GM21737 (cell line): ENCODE measurements at regions not wholly inside any gene's neighbourhood (a gene's known extent, or its start where the extent isn't known, plus 50 kb on each side); places are given as distances from the start of the nearest gene placed in this dataset.
"Not testable (repeated sequence)": the region's sequence is repeated elsewhere in the genome, so short reads cannot be mapped to it uniquely, and the experiment has no call there.

Source experiments
- ATAC-seq: cut with Tn5 transposase; IDR thresholded peaks from one replicate; pipeline ENCODE4 v1.9.1; 2021; ENCODE audit warnings: mild to moderate bottlenecking, moderate library complexity; ENCODE audit not compliant: unreplicated experiment

DNA sequence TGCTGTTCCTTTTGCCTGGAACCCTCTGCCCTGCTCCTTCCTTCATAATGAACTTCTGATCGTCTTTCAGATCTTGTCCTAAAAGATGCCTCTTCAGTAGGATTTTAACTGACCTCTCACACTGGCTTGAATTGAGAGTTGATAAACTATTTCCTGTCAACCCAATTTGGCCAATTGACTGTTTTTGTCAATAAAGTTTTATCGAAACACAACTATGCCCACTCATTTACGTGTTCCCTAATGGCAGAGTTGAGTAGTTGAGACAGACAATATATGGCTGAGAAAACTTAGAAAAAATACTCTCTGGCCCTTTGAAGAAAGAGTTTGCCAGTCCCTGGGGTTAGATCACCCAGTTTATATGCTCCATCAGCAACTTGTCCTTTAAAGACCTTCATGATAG, 171.7 kb upstream of the TBX3 start:
- ATAC-seq: no peak

DNA sequence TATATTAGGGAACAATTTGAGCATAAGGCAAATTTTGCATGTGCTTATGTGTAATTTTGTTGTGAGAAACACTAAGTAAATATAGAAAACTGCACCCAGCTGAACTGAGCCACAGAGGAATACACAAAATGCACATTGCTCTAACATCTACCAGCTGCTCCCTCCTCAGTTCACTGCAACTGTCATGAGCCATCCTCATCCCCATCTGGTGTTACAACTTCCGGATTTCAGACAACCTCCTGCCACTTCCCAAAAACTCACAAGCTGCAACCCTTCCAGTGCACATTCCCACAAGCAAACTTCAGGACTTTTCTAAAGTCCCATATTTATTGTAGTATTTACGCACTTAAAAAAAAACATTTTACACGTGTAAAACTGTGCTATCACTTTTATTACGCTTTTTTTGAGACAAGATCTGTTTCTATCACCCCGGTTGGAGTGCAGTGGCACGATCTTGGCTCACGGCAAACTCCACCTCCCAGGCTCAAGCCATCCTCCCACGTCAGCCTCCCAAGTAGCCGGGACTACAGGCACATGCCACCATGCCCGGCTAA, 169.1 kb upstream of the TBX3 start:
- no peak for ATAC-seq

DNA sequence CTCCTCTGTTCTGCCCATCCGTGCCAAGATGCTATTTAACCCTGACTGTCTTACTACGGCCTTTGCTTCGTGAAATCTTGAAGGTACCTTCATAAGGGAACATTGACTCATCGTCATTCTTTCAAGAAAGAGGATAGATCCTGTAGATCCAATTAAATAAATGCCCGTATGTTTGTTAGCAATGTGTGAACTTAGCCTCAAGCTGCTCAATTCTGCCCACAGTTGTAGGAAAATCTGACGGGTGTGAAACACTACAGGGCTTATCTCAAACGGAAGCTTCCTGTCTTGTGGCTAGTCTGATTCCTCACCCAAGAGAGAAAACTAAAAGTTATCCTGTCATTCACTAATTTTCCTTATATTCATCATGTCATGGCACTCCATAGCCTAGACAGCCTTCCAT, 168.0 kb upstream of the TBX3 start:
- ATAC-seq: no peak

DNA sequence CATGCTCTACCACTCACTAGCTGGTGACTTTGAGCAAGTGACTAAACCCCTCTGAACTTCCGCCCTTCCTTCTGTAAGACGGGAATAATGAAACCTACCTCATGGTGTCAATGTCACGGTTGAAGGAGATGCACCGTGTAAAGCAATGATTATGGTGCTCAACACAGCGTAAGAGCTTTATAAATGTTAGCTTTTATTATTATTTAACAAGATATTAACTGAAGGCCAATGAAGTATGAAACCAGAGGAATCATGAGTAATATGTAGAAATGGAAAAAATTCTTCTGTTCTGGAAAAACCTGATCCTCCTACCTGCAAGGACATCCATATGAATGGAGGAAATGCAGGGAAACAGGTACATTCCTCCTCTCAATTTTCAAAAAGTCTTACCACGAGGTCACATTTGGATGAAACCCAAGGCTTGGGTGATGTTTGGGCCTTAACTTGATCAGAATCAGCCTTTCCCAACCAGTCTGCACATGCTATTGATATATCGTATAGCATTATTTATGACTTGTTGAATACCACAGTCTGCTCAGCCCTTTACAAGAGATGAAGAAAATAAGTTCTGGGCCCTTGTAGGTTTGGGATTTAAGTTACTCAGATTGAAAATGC, 166.8 kb upstream of the TBX3 start:
- ATAC-seq: no peak

- ATAC-seq: no peak
These were observed 164.7 kb upstream of the TBX3 start for GRCh38 chr12:114848666-114849065.

- no peak for ATAC-seq
These were observed 163.6 kb upstream of the TBX3 start for GRCh38 chr12:114847441-114848035.

DNA sequence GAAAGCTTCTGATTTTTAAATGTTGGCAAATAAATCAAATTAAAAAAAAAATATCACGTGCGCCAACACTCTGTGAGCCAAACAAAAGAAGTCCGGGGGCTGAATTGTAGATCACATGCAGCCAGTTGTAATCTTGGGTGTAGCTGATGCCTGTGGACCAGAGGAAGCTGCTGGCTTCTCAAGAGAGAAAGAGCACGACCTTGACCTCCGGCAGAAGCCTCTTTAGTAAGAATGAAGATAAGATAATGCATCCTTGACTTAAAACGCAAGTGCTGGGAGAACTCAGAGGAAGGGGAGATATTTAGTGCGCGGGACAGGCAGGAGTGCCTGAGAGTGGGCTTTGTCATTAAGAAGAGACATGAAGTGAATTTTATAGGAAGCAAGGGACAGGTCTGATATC, 162.8 kb upstream of the TBX3 start:
- ATAC-seq: no peak

DNA sequence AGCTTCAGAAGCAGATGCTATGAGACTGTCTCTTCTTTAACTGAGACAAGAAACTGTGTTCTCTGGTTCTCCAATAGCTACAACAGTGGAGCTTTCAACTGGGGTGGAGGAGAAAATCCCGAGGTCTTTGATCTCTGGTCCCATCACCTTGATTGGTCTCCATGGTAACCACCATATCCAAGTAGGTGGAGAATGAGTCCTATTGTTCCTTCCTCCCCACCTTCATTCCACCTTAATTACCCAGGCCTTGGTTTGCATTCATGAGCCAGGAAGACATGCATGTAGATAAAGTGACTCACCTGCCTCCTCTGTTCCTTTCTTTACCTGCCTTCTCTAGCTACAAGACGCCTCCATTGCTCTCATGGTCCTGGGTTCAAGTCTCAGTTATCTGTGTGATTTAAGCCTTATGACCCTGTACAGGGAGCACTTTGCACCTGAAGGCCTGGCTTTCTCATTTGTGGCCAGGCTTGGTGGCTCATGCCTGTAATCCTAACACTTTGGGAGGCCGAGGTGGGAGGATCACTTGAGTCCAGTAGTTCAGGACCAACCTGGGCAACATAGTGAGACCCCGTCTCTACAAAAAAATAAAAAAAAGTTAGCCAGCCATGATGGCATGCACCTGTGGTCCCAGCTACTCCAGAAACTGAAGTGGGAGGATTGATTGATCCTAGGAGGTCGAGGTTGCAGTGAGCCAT, 157.7 kb upstream of the TBX3 start:
- no peak for ATAC-seq

- no peak for ATAC-seq
These were observed 154.5 kb upstream of the TBX3 start for GRCh38 chr12:114838480-114838879.

GRCh38 chr12:114836609-114837008, 152.6 kb upstream of the TBX3 start:
- no peak for ATAC-seq

DNA sequence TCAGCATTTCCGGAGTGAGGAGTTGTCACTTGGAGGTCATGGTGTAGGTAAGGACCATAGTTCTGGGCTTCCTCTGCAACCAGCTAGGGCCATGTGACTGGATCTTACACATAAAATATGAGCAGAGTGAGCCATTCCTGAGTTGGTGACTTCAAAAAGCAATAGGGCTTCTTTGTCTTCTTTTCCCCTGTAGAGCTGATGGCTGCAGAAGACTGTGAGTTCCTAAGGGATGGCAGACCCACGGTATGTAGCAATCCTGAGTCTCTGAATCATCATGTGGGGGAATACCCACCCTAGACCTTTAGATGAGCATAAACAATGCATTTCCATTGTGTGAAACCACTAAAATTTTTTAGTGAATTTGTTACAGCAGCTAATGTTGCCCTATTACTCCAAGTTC, 151.1 kb upstream of the TBX3 start:
- ATAC-seq: no peak

- ATAC-seq: no peak
These were observed 150.6 kb upstream of the TBX3 start for GRCh38 chr12:114834621-114835020.

- no peak for ATAC-seq
These were observed 145.9 kb upstream of the TBX3 start for GRCh38 chr12:114829833-114830232.

- ATAC-seq: not testable (repeated sequence)
These were observed 145.3 kb upstream of the TBX3 start for GRCh38 chr12:114829244-114829643.

DNA sequence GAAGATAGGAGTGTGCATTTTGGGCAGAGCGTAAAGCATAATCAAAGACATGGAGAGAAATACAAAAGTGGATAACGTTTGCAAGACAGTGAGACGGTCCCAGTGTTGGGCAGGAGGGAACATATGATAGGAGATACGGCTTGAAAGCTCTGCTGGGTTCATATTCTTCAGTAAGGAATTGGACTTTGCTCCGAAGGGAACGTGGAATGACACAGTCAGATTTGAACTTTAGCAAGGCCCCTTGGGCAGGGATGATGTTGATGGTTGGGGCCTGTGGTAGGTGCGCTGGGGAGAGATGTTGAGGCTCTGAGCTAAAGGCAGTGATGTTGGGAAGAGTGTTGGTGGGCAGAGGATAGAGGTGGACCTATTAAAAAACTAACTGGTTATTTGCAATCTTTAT, 143.5 kb upstream of the TBX3 start:
- ATAC-seq: no peak

DNA sequence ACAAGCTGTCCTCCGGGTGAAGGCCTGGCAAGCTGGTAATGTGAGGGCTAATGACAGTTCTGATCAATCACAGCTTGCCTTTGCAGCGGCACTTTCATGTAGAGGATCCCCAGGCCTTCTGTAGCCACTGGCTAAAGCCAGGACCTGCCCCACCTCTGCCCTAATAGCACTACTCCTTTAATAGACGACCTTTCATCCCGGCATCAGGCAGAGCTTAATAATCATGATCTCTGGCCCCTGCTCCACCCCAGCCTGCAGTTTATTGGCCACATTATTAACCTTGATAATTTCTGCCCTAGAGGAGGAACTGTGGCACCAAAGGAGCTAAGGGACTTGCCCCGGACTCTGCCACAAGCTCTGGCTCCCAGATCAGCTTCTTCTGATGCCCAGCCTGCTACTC, 142.3 kb upstream of the TBX3 start:
- no peak for ATAC-seq

GRCh38 chr12:114823724-114824123, 139.7 kb upstream of the TBX3 start:
- no peak for ATAC-seq

GRCh38 chr12:114821570-114821969, 137.6 kb upstream of the TBX3 start:
- no peak for ATAC-seq

DNA sequence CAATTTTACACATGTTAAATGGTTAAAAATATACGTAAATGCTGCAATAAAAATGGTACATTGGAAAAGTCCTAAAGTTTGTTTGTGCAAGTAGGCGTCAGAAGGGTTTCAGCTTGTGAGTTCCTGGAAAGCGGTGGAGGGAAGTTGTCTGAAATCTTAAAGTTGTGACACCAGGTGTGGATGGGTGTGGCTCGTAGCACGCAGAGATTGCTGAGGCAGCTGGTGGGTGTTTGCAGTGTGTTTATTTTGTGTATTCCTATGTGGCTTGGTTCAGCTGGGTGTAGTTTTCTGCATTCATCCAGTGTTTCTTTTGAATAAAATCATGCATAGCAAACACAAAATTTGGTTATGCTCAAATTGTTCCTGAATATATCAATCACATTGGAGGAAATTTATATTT, 136.8 kb upstream of the TBX3 start:
- no peak for ATAC-seq

- ATAC-seq: no peak
These were observed 133.8 kb upstream of the TBX3 start for GRCh38 chr12:114817571-114818425.
